HG03432 (cell line): ENCODE measurements at regions not wholly inside any gene's neighbourhood (a gene's known extent, or its start where the extent isn't known, plus 50 kb on each side); places are given as distances from the start of the nearest gene placed in this dataset.

ENCODE experiments used
- ATAC-seq: cut with Tn5 transposase; IDR thresholded peaks from one replicate; pipeline ENCODE4 v1.9.1; 2021; ENCODE audit warnings: mild to moderate bottlenecking, moderate library complexity; ENCODE audit not compliant: unreplicated experiment

DNA sequence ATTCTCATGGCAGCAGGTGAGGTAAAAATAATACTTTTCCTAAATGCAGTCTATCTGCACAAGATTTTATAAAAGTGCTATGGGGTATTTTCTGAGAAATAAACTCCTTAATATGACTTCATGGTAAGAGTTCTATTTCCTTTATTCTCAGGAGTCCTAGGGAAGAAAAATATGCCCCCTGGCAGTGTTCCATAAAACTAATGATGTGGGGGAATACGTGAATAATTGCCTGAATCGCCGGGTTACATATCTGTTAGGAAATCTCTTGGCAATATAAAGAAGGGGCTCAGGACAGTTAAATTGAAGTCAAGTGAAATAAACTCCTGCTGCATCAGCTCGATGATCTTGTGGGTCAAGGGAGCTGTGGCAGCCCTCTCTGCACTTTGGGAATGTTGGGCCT is 229.7 kb downstream of the MAFB start:
- ATAC-seq, result no peak

DNA sequence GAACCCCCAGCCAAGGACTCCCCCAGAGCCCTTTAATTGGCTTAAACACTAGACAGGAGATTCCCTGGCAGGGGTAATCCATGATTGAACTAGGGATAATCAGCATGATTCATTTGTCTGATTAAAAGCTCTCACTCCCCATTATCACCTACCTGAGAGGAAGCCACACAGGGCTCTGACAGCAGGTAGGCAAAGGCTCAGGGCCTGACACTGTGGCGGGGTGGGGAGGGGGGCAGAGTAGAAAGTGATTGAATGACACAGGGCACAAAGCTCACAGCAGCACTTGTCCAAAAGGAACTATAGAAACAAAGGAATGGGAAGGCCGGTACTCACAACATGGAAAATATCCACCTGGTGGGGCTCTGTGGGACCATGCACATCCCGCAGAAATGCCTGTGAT is 231.6 kb downstream of the MAFB start:
- ATAC-seq, result no peak

DNA sequence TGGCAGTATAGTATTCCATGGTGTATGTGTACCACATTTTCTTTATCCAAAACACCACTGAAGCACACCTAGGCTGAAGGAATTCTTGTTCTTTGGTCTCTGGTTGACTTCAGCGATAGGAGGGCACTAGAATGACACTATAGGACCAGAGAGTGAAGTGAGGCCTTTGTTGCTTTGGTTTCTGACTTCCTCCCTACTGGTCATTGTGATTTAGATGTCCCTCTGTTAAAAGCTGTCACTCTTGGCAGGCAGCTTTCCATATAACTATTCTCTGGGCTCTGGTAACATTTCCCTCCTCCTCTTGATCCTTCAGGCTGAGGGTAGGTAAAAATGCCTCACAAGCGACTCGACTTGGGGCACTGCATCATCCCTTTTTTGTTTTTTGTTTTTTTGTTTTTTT is 236.3 kb downstream of the MAFB start:
- ATAC-seq, result no peak

DNA sequence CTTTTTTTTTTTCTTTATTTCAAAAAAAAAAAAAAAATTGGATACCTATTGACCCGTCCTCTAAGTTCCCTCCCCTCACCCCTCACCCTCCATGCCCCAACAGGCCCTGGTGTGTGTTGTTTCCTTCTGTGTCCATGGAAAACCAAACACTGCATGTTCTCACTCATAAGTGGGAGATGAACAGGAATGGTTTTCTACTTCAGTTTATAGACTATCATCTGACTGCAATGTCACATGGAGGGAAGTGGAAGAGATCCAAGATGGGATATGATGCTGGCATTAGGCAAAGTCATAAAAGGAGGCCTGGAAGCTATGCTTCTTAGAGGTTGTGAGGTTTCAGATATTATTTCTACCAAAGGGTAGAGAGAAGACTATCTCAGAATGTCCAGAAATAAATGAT is 237.5 kb downstream of the MAFB start:
- ATAC-seq, result no peak

DNA sequence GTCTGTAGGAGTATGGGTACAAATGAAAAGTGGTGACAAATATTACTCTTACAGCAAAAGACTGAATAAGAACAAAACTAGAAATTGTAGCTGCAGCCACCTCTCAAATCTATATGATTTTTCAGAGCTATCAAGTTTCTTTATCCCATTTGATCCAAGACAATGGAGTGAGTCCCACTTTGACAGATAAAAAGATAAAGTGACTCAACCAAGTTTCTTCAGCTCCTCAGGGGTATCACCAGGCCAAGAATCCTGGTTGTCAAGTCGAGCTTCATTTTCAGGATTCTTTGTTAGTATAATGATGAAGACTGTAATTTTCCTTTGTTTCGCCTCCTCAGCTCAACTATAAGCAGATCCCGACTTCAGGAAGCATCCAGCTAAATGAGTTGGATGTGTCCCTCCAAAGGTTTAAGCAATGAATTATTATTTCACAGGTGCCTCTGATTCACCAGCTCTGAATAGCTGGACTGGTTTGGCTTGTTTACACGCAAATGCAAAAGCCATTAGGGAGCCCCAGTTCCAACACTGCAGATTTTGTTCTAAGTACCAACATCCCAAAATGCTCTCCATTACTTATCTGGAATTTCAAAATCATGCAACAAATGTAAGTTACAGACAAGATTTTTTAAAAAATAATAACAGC is 238.9 kb downstream of the MAFB start:
- no peak for ATAC-seq

DNA sequence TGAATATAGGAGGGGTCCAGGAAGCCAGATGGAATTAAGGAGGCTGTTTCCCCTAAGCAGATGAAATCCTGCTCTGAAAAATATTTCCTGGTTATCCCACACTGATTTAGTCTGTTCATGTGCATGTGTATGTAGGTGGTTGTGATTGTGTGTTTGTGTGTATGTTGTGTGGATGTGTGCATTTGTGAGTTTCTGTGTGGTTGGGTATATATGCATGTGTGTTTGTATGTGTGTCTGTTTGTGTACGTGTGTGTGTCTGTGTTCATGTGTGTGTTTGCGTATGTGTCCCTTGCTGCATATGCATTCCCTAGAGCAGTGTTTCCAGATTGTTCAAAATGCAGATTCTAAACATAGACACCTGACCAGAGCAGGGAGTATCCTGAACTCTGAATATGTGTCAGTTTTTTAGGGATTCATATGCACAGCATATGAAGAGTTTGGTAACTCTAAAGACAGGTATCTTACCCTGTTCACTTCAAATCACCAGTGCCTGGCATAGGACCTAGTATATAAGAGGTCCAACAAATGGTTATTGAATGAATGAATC is 239.8 kb downstream of the MAFB start:
- no peak for ATAC-seq

DNA sequence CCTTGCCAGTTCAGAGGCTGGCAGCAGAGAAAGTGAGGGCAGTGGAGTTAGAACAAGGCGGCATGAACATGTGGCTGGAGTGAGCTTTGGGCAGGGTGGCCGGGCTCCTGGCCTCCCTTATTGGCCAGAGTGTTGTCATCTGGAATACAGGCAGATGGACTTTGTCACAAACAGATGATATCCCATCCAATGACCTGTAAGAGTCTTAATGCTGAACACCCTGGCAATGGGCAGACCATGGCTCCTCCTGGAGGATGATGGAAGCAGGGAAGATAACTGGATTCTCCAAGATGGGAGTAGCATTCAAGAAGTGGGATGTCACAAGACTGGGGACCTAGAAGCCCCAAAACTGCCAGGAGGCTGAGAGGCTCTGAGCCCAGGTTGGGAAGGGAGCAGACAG is 242.1 kb downstream of the MAFB start:
- no peak for ATAC-seq

DNA sequence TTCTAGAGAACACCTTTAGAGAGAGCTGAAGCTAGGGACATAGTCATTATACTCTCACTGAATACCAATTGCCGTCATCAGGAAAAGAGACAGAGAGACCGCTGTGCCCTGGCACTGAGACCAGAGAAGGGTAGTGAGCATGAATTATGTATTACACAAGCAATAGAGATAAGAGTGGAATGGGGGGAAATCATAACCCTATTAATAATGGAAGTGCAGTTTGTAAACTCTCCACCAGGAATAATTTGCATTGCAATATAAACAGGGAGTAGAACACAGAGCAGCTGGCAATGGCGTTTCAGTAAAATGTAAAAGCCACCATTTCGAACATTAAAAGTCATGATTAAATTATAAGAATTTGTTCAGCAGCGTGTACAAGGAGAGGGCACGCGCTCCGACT is 244.5 kb downstream of the MAFB start:
- no peak for ATAC-seq

DNA sequence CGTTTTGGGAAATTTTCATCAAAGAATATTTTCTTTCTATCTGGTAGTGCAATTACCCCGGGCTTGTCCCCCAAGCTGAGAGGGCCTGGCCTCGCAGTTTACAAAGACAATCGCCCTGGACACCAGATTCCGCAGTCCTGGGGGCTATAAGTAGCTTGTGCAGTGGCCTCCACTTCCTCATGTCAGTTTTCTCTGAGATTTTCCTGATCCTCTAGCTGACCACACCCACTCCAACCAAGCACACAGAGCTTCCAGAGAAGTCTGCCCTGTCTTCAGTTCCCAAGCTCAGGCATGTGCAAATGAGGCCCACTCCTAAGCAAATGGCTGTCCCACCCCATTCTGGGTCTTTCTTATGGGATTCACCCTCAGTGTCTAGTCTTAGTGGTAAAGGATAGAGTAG is 245.3 kb downstream of the MAFB start:
- no peak for ATAC-seq

DNA sequence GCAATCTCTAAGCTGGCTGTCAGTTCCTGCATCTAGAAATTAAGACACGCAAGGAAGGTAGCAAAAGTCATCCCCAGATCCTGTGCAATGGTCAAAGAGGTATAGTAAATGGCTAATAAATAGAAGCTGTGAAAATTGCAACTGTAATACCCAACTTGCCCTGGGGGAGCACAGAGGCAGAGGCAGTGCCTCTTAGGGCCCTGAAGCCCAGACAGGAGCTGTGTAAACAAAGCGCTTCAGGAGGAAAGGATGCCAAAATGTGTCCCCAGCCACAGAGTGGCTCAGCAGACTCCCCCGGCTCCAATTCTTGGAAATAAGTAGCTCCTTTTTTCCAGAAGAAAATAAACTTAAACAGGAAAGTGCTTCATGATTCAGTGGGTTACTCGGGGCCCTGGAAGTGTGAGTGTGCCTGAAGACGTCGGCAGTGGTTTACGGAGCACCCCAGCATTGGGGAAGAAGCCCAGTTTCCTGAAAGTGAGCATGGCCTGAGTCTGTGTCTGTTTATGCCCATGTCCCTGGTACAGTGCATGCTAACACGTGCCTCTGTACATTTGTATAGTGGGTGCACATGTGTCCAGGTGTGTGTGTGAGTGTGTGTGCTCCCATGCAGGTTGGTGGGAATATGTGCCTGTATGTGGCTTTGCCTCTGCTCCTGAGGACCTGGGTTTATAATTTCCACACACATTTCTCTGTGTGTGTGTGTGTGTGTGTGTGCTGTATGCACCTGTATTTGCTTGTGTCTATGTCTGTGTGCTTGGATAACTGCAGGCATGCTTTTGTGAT is 246.7 kb downstream of the MAFB start:
- no peak for ATAC-seq

DNA sequence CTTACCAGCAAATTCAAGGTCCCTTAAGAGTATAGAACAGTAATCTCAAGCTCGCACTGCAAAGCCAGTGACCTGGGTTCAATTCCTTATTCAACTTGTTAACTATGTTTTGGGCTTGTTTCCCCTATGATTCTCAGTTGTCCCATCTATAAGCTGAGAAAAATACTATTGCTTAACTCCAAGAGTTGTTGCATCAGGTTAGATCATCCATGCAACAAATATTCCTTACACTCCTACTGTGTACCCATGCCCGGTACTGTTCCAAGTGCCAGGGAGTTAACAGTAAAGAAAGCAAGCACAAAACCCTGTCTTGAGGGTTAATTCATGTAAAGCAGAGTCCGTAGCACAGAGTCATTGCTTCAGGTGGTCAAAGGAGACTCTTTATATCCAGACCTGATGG is 247.3 kb downstream of the MAFB start:
- ATAC-seq, result no peak

DNA sequence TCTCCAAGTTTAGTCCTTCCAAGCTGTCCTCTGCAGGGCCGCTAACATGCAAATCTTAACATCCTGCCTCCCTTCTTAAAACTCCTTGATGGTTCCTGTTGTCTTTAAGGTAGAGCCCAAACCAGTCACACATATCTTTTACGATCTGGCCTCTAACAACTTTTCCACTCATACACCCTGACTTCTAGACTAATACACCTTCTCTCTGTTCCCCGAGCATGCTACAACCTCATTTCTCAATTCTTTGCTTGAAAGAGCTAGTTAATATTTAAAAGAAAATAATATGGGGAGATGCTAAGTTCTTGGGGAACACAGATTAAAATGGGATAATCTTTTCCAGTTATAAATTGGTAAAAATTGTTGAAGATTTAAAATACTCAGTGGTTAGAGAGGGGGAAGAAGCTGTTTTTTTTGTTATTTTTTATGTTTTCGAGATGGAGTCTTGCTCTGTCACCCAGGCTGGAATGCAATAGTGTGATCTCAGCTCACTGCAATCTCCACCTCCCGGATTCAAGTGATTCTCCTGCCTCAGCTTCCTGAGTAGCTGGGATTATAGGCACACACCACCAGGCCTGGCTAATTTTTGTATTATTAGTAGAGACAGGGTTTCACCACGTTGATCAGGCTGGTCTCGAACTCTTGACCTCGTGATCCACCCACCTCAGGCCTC is 250.7 kb downstream of the MAFB start:
- ATAC-seq, result no peak

DNA sequence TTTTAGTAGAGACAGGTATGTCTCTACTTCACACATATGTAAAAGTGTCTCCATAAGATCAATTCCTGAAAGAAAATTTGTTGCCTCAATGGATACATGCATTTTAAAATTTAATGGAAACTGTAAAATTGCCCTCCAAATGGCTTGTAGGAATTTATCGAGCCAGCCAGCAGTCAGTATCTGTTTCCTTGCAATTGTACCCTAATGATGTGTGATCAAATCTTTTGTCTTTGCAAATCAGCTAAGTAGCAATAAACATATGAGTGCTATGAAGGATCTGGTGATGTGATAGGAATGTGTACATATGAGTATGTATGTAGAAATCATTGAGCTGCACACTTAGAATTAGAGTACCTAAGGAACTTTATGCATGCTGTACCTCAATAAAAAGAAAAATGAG is 253.0 kb downstream of the MAFB start:
- no peak for ATAC-seq

DNA sequence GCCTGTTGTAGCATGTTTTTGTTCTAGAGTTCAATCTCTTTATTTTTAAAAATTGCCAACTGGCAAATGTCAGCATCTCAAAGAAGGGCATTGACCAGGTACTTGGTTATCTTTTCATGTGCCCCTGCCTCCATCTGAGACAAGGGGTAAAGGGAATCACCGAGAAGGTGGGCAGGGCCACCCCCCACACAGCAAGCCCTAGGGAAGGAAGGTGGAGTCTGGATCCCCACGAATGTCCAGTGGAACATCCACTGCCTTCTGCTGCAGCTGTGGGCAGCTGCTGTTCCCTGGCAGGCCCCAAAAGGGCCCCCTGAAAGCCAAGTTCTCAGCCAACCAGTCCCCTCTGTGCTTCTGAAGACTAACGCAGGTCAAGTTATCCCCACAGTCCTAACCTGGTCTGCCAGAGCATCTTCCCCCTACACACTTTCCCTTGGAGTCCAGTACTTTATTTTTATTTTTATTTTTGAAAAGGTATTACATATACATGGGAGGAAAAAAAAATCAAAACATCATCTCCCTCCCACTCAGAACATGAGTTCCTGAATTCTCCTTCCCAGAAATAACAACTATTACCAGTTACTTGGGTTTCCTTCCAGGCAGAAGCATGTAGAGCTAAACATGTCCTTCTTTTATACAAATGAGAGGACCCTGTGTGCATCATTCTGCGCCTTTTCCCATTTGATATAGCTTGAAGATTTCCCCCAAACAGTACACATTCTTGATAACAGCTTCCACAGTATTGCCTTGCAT is 253.7 kb downstream of the MAFB start:
- ATAC-seq, result no peak

DNA sequence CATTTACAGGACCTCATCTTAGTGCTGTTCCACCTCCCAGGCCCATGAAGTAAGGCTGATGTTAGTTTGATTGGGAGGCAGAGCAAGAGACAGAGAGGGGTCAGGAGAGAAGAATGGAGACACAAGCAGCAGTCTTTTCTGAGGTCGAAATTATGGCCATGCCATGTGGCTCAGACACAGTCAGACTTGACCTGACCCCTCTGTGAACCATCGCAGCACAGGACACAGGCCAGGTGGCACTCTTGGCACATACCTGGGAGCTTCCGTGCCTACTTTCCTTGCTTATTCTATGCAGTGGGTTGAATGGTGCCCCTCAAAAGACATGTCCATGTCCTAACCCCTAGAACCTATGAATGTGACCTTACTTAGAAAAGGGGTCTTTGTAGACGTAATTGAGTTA is 254.9 kb downstream of the MAFB start:
- ATAC-seq, result no peak

DNA sequence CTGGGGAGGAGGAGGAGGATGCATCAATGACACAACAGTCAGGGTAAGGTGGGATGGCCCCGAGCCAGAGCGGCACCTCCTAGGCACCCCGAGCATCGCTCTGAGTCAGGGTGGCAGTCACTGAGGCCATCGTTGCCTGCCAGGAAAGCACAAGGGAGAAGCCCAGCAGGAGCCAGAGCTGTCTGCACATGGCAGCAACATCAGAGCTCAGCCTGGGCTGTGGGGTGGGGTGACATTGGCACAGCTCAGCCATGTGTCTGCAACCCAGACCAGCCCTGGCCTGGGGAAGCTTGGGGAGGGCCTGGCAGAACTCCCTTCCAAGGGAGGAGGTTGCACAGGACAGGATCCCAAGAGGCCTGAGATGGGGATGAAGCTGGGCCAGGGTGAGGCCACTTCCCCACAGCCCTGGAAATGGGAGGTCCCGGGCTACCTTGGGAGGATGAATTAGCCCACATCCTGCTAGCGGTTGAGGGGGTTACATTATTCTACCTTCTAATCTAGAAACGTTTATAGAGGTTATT is 255.6 kb downstream of the MAFB start:
- no peak for ATAC-seq

DNA sequence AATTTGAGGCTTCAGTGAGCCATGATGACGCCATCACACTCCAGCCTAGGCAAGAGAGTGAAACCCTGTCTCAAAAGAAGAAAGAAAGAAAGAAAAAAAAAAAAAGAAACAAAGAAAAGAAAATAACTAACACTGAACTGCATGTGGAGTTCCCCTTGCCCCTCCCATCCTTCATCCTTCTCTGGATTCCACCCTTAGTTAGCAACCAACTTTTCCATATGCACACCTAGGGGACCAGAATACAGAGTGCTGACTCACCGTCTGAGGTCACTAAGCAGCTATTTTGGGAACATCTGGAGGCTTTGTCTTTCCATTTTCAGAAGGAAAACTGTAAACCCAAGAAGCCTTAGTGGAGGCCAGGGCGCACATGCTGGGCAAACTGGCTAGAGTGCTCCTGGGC is 257.4 kb downstream of the MAFB start:
- no peak for ATAC-seq

DNA sequence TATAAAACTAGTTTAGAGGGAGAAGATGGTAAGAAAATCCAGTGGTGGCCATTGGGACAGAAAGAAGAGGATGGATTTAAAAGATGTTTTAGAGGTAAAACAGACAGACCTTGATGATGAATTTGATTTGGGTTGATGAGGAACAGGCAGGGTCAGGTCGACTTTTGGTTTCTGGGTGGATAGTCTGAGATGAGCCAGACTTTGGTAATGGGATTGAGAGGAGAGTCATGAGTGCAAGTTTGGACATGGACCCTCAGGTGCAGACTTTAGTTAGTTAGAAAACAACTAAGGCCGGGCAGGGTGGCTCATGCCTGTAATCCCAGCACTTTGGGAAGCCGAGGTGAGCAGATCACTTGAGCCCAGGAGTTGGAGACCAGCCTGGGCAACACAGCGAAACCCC is 257.9 kb downstream of the MAFB start:
- ATAC-seq, result no peak

DNA sequence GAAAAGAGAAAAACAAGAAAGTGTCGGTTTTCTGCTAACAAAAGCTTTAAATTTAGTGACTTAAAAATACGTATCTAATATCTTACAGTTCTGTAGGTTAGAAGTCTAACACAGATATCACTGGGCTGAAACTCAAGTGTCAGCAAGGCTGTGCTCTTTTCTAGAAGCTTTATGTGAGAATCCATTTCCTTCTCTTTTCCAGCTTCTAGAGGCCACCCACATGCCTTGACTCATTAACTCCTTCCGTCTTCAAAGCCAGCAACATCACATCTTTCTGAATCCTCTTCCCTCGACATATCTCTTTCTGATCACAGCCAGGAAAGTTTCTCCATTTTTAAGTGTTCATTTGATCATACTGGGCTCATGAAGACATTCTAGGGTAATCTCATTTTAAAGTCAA is 262.0 kb downstream of the MAFB start:
- ATAC-seq, result no peak

DNA sequence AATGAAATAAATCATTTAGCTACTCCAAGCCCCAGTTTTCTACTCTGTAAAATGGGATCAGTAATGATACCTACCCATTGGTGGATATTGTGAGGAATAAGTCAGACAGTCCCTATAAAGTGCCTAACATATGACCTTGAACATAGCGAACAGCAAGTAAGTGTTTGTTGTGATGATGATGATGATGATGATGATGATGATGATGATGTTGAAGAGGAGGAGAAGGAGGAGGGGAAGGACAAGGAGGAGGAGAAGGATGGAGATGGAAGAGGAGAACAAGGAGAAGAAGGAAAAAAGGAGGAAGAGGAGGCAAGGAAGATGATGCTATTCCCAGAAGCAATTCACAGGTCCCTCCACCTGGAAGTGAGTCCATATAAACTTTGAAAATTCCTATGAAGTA is 264.3 kb downstream of the MAFB start:
- ATAC-seq, result no peak

DNA sequence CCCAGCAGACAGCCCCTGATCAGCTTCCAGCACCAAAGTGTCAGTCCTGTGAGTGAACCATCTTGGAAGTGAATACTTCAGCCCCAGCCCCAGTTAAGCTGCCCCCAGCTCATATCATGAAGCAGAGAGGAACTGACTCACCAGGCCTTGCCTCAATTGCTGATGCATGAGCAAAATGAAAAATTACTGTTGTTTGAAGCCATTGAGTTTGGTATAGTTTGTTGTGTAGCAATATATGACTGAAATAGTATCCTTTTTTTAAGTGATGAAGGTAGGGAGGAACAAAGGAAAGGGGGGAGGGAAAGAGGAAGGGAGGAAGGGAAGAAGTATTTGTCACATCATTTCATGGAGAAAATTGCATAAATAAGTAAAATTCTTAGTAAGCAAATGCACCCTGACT is 266.4 kb downstream of the MAFB start:
- no peak for ATAC-seq
